ENCODE measurements at regions not wholly inside any gene's neighbourhood (a gene's known extent, or its start where the extent isn't known, plus 50 kb on each side); places are given as distances from the start of the nearest gene placed in this dataset.
A peak's percentile ranks its signal among the peaks of the same experiment; 100 is the strongest.

DNA sequence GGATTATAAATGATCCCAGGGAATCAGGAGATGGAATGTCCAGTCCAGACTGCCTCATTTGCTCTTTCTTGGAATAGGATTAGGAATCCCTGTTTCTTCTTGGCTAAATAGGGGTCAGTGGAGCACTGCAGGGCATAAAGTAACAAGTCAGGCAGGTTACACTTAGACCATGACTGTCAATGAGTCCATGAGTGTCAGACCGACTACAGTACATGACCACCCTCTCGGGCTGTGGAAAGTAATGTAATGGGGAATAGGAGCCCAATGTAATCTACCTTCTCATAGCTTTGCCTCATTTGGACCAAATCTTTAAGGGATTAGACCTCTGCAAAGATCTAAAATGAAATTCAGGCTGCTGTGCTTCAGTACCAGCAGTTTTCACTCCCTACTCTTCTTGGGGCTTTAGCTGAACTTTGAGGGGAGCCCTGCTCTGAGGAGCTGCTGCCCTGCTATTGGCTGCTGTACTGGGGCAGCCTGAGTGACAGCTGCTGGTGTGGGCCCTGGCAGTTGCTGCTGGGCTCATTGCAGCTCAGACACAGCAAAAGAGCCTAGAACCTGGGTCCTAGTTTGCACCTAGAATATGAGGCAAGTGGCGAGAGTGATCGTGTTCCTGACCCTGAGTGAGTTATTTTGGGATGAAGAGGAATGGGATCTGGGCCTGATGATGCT, 62.2 kb upstream of the OR4E1 start:
- CTCF ChIA-PET: interaction anchor here (0.6 to 1.9 kb wide), 2 partner anchors 12 to 13 kb away, joined by 5 read pairs; no protein-coding TSS in a partner anchor
- no peak overlapping the region for H3K27ac ChIP-seq
- DNase-seq (ENCODE audit: low spot score): no peak
- POLR2A ChIA-PET (ENCODE audit: low non-redundant PET): no interaction called here
- TF ChIP-seq, protein P1, sequence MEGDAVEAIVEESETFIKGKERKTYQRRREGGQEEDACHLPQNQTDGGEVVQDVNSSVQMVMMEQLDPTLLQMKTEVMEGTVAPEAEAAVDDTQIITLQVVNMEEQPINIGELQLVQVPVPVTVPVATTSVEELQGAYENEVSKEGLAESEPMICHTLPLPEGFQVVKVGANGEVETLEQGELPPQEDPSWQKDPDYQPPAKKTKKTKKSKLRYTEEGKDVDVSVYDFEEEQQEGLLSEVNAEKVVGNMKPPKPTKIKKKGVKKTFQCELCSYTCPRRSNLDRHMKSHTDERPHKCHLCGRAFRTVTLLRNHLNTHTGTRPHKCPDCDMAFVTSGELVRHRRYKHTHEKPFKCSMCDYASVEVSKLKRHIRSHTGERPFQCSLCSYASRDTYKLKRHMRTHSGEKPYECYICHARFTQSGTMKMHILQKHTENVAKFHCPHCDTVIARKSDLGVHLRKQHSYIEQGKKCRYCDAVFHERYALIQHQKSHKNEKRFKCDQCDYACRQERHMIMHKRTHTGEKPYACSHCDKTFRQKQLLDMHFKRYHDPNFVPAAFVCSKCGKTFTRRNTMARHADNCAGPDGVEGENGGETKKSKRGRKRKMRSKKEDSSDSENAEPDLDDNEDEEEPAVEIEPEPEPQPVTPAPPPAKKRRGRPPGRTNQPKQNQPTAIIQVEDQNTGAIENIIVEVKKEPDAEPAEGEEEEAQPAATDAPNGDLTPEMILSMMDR (conservative IDR thresholded peaks at IDR 0.05; ENCODE audit: low read depth): no peak

- DNase-seq (ENCODE audit: low spot score): no peak
- ChIA-PET POLR2A (ENCODE audit: low non-redundant PET) (no interaction called here), CTCF (interaction anchor here (0.6 to 1.9 kb wide), 8 partner anchors 12 to 238 kb away, joined by 3 to 7 read pairs (median 5); no protein-coding TSS in a partner anchor)
- TF ChIP-seq, protein P1 (conservative IDR thresholded peaks at IDR 0.05; ENCODE audit: low read depth): no peak
- H3K27ac ChIP-seq: no peak overlapping the region
Measured at GRCh38 chr14:21735200-21735599, 61.6 kb upstream of the OR4E1 start.

- TF ChIP-seq, protein P1 (conservative IDR thresholded peaks at IDR 0.05; ENCODE audit: low read depth): peak; percentile 67
- ChIA-PET POLR2A (ENCODE audit: low non-redundant PET) (no interaction called here), CTCF (interaction anchor here (0.6 to 1.9 kb wide), 19 partner anchors 14 to 958 kb away, joined by 3 to 7 read pairs (median 4); no protein-coding TSS in a partner anchor)
- H3K27ac ChIP-seq: no peak overlapping the region
- DNase-seq (ENCODE audit: low spot score): peak; percentile 20
Measured at GRCh38 chr14:21734457-21735074, 60.9 kb upstream of the OR4E1 start.

GRCh38 chr14:21729703-21730233, 56.1 kb upstream of the OR4E1 start:
- CTCF ChIA-PET: no interaction called here

DNA sequence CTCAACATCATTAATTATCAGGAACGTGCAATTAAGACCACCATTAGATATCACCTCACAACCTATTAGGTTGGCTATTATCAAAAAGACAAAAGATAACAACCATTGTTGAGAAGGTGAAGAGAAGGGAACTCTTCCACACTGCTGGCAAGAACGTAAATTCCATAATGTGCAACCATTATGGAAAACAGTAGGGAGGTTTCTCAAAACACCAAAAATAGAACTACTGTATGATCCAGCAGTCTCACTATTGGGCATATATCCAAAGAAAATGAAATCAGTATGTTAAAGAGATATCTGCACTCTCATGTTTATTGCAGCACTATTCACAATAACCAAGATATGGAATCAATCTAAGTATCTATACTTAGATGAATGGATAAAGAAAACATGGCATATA, 51.6 kb upstream of the OR4E1 start:
- CTCF ChIA-PET: no interaction called here
- no peak for DNase-seq (ENCODE audit: low spot score)
- POLR2A ChIA-PET (ENCODE audit: low non-redundant PET): no interaction called here
- no peak overlapping the region for H3K27ac ChIP-seq
- TF ChIP-seq, protein P1 (conservative IDR thresholded peaks at IDR 0.05; ENCODE audit: low read depth): no peak

More at GRCh38 chr14:21729703-21730233, 56.1 kb upstream of the OR4E1 start:
- POLR2A ChIA-PET (ENCODE audit: low non-redundant PET): no interaction called here
- DNase-seq (ENCODE audit: low spot score): no peak
- H3K27ac ChIP-seq: no peak overlapping the region
- TF ChIP-seq, protein P1 (conservative IDR thresholded peaks at IDR 0.05; ENCODE audit: low read depth): no peak

GRCh38 chr14:21724090-21724973, 50.7 kb upstream of the OR4E1 start:
- no peak overlapping the region for H3K27ac ChIP-seq
- ChIA-PET CTCF (no interaction called here), POLR2A (ENCODE audit: low non-redundant PET) (no interaction called here)
- TF ChIP-seq, protein P1 (conservative IDR thresholded peaks at IDR 0.05; ENCODE audit: low read depth): no peak
- DNase-seq (ENCODE audit: low spot score): no peak
